Retina (tissue), 1 donor: ENCODE measurements at regions not wholly inside any gene's neighbourhood (a gene's known extent, or its start where the extent isn't known, plus 50 kb on each side); places are given as distances from the start of the nearest gene placed in this dataset.

ENCODE experiments used
- DNase-seq: peaks from one replicate; pipeline ENCODE4 v3.0.0-alpha.2; 2016

GRCh38 chr13:73368608-73369007 is 309.8 kb downstream of the KLF5 start:
- DNase-seq: no peak

- no peak for DNase-seq
Observed at GRCh38 chr13:73367886-73368285, 309.1 kb downstream of the KLF5 start.

DNA sequence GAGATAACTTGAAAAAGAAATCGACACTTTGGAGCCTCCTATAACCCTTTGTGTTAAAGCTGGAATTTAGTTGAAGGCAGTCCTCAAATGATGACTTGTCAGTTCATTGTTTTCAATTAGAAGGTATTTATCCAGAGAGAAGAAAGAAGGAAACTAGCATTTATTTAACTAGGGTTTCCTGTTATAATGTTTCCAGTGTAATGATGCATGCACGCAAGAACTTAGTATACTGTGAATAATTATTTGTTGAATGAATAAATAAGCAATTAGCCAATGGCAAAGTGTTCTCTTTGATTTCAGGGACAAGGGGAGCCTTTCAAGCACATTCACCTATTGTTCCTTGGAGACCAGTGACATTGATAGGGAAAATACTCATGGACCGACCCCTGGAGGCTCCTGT is 307.4 kb downstream of the KLF5 start:
- DNase-seq: no peak

DNA sequence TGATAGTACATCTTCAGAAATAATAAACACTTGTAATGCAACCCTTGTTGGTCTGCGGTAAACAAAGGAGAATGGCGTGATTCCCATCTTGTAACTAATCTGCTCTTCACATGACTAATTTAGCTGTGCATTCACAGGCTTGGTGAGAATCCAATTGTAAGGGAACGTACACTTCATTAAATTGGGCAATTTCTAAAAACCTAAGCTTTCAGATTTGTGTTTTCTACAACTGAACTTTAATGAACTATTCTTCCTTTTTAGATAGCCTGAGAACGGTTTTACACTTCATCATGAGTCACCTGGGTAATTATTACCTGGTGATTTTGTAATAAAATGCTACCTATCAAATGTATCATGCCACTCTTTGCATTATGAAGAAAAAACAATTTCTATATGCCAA is 306.9 kb downstream of the KLF5 start:
- no peak for DNase-seq

- no peak for DNase-seq
Observed at GRCh38 chr13:73365252-73365651, 306.4 kb downstream of the KLF5 start.

- no peak for DNase-seq
Observed at GRCh38 chr13:73364736-73365135, 305.9 kb downstream of the KLF5 start.

- DNase-seq: no peak
Observed at GRCh38 chr13:73358606-73359095, 299.8 kb downstream of the KLF5 start.

GRCh38 chr13:73355134-73355533 is 296.3 kb downstream of the KLF5 start:
- DNase-seq: no peak

GRCh38 chr13:73351730-73352129 is 292.9 kb downstream of the KLF5 start:
- no peak for DNase-seq

- no peak for DNase-seq
Observed at GRCh38 chr13:73341748-73342147, 282.9 kb downstream of the KLF5 start.

DNA sequence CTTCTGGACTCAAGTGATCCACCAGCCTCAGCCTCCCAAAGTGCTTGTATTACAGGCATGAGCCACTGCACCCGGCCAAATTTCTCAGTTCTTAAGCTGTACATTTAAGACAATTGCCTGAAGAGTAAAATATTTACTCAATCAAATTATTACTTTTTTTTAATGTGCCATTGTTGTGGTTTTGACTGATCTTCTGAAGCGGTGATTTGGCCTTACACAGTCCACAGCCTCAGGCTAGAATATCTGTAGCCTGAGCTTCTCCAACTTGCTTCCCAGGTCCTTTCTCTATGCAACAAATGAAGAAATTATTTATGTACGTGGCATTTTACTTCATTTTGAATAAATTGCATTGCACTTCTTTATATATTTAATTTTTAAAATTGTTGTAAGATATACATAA is 281.3 kb downstream of the KLF5 start:
- DNase-seq: no peak

- no peak for DNase-seq
Observed at GRCh38 chr13:73339086-73339485, 280.3 kb downstream of the KLF5 start.

GRCh38 chr13:73338389-73338788 is 279.6 kb downstream of the KLF5 start:
- no peak for DNase-seq

GRCh38 chr13:73337532-73337931 is 278.7 kb downstream of the KLF5 start:
- DNase-seq: no peak

DNA sequence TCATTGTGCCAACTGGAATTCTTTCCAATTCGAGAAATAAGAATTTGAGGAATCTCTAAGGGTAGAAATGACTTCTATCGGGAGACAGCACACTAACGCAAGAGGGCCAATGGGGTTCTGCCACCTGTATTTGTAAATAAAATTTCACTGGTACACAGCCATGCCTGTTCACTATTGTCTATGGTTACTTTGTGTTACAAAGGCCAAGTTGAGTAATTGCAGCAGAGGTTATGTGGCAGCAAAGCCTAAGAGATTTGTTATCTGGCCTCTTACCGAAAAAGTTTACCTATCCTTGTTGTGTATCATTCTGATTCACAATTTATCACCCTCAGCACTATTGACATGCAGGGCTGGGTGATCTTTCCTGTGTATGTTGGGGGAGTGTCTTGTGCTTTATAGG is 278.0 kb downstream of the KLF5 start:
- no peak for DNase-seq

GRCh38 chr13:73335944-73336343 is 277.1 kb downstream of the KLF5 start:
- DNase-seq: no peak

DNA sequence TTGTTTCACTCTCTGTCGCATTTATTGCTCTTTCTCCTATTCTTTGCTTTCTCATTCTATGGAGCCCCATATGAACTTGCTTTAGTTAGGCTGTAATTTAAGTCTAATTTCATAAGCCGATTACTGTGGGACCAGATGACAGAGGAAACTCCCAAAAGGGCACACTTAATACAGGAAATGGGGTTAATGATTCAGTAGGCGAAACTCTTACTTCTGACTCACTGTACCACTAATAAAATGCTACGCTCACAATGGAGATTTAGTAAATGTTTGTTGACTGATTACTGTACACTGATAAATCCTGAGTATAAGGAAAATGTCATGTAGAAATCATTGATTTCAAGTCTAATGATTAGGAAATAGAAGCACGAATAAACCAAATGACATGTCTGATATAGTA is 276.4 kb downstream of the KLF5 start:
- no peak for DNase-seq

DNA sequence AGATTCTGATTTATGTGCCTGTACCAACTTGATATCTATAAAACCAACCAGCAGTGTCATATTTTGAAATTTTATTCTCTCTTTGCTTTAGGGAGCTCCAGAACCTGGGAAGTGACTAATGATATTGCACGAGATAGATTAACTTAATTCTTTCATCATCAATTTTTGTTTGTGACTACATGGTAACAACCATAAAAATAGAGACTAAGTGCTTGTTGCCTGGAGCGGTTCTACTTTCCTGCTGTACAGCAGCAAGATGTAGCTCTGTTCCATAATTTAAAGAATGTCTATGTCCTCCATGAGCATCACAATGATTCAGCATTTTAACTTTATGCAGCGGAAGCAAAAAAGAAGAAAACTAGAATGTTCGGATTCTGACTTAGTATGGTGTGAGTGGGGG is 275.6 kb downstream of the KLF5 start:
- DNase-seq: no peak

- DNase-seq: no peak
Observed at GRCh38 chr13:73331556-73331955, 272.8 kb downstream of the KLF5 start.

GRCh38 chr13:73329355-73329754 is 270.6 kb downstream of the KLF5 start:
- DNase-seq: no peak

GRCh38 chr13:73327579-73327978 is 268.8 kb downstream of the KLF5 start:
- no peak for DNase-seq

GRCh38 chr13:73325723-73326558 is 267.1 kb downstream of the KLF5 start:
- no peak for DNase-seq

- no peak for DNase-seq
Observed at GRCh38 chr13:73324842-73325722, 266.3 kb downstream of the KLF5 start.

DNA sequence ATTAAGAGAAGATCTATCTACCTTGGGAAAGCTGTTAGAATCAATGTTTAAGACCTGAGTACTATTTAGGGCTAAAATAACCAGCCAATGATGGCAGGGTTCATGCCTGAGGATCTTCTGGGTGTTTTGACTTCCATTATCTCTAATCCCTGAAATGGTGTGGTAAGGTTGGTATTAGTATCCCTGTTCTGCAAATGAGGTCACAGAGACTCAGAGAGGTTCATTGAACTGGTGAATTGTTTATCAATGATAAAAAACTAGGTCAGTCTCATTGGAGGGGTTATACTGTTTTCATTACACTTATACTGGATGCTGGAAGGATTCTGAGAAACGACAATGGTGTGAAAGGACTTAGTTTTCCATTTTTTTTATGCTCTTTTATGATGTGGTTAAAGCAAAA is 264.8 kb downstream of the KLF5 start:
- no peak for DNase-seq
